Activated CD8-positive, alpha-beta memory T cell treated with anti-CD3 and anti-CD28 coated beads for 4 hours (primary cell): ENCODE measurements at regions not wholly inside any gene's neighbourhood (a gene's known extent, or its start where the extent isn't known, plus 50 kb on each side); places are given as distances from the start of the nearest gene placed in this dataset.
"Not testable (repeated sequence)": the region's sequence is repeated elsewhere in the genome, so short reads cannot be mapped to it uniquely, and the experiment has no call there.

Source experiments
- DNase-seq, 2 donors: peaks; one replicate each; pipeline ENCODE4 v3.0.0-alpha.2; 2020; ENCODE audit warnings: low read depth in 2 of 2

DNA sequence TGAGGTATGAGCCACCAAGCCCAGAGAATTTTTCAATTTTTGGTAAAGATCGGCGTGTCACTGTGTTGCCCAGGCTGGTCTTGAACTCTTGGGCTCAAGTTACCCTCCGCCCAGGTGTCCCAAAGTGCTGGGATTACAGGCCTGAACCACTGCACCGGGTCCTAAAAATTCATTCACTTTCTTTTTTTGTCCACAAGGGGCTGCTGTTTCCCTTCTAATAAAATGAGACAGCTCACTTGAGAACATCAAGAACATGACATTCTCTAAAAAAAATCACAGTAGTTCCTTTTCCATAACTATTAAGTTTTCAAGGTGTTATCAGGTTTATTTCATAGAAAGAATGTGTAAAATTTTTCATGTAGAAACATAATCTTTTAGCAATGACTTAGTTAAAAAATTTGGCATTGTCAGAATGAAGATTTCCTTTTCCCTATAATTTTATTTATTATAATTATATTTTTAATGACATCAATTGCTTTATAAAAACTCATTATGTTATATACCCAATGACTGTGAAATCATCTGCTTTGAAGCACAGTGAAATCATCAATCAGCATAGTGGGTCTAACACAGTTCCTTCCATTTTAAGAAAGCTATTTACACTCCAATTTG lies 1723.8 kb upstream of the DEFB115 start:
- DNase-seq: not testable (repeated sequence)

DNA sequence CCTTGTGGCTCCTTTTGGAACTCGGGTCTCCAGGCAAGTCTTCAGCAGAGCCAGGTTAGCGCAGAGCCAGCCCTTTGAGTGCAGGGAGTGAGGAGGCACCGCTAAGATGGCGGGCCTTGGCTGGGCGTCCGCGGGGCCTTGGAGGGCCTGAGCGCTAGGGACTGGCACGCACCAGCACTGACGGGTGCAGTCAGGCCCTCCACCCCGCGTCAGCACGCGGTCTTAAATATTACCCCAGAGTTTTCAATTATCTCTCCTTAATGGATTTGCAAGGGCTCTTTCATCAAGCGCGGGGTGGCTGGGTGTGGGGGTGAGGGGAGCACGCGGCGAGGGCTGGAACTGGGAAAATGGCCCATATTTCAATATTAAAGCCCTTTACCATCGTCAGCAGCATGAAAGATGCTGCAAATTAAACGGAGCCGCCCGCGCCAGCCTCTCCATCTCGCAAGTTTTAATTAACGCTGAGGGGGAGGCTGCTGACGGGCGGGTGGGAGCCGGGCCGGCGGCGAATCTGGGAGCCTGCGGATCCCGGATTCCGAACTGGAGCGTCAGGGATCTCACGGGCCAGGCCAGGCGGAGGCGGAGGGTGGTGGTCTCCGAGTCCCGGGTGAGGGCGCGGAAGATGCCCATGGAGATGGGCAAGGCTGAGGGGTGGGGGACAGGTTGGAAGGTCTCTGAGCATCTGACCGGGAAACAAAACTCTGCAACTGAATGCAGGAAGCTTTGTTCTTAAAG lies 1690.4 kb upstream of the DEFB115 start:
- DNase-seq: not testable (repeated sequence)

DNA sequence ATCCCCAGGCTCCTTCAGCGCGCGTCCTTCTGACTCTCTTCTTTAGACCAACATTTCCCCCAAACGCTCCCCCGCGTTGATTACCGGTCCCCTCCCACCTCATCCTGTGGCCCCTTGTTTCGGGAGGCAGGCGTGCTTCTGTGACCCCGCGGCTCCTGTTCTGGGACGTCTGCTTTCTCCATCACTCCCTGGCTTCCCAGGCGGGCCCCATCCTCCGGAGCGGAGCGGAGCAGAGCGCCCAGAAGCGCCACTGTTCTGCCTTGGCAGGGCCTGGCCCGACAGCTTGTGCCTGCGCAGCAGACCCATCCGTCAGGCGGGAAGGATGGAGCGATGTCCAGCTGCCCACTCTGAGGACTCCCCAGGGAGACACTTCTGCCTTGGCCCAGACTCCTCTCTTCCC lies 1689.8 kb upstream of the DEFB115 start:
- not testable (repeated sequence) for DNase-seq

DNA sequence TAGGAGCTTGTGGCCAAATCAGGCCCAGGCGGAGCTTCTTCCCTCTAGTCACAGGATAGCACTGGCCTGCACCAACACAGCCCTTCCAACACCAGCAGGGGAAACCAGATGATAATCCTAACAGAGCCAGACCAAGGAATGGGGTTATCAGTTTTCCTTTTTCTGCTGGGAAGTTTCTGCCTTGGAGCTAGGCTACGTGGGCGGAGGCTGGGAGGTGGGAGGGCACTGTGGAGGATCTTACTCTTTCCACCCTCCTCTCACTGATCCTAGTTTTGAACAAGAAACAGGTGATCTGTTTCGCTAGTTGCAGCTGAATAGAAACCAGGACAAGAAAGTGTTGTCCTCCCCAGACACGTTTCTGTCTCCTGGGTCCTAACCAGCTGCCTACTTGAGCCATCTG lies 1687.3 kb upstream of the DEFB115 start:
- DNase-seq: not testable (repeated sequence)

DNA sequence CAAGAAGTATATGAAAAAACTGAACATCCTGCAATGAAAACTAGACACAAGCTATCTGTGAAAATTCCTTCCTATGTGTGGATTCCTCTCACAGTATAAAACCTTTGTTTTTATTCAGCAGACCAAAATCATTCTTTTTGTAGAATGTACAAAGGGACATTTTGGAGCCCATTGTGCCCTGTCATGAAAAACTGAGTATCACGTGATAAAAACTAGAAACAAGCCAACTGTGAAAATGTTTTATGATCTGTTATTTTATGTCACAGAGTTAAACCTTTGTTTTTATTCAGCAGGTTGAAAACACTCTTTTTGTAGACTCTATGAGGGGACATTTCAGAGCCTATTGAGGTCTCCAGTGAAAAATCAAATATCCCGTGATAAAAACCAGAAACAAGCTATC lies 1667.9 kb upstream of the DEFB115 start:
- DNase-seq: not testable (repeated sequence)

DNA sequence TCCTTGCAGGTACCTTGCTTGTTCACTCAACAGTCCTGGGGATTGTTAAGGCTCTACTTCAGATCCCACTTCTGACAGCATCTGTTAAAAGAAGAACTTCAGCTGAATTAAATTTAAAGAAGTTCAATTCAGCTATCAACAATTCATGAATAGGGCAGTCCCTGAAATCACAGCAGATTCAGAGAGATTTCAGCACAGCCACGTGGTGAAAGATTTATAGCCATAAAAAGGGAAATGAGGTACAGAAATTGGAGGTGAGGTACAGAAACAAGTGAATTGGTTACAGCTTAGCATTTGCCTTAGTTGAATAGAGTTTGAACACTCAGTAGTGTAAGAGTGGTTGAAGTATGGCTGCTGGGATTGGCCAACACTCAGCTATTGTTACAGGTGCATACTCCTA lies 1653.3 kb upstream of the DEFB115 start:
- not testable (repeated sequence) for DNase-seq

DNA sequence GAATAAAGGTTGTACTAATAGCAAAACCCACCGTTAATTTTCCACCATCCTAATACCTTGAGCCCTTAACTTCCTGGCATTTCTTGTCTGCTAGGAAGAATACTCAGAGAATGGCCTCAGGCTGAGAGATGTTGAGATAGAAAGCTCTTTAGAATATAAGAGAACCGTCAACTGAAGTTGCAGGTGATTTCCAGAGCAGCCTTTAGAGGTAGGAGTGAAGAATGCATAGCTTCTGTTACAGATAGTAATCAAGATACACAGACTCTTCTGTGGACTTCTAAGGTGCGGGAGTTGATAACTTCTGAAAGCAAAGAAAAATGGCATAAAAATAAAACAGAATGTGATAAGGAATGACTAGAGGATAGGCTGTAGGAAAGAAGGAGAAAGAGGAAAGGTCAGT lies 1651.3 kb upstream of the DEFB115 start:
- not testable (repeated sequence) for DNase-seq

DNA sequence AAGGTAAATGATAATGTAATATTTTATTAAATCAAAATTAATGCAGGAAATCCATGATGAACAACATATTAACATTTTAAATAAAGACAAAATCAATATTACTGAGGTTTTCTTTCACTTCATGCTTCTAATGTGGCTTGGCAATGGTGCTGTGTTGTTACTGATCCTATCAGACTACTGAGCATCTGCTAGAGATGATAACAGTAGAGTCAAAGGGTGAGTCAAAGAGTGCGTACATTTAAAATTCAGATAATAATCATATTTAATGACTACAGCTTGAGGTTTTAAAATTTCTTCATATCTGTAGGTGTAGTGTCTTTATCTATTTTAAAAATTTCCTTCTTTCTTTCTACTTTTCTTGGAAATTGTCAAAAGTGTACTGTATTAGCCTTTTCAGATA lies 1628.1 kb upstream of the DEFB115 start:
- not testable (repeated sequence) for DNase-seq
